ENCODE measurements at regions not wholly inside any gene's neighbourhood (a gene's known extent, or its start where the extent isn't known, plus 50 kb on each side); places are given as distances from the start of the nearest gene placed in this dataset.

DNA sequence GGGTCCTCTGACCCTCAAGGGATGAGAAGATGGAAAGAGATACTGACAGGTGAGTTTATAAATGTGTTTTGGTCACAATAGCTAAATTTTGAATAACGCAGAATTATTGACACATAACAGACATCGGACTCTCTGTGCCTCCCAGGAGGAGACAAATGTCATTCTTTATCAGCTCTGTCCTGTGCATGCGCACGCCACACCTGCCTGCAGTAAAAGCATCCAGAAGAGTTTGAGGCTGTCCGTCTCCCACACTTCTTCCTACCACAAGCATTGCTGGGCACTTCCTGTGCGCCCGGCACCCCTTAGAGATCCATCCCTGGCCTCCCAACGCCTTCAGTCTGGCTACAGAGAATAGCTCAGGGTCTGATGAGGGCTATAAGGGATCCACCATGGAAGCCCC lies 81.5 kb upstream of the CST7 start:
- peaks cover 5% of the 10 kb centered on the region for H3K4me1 Mint-ChIP-seq
- TF ChIP-seq, protein P1, sequence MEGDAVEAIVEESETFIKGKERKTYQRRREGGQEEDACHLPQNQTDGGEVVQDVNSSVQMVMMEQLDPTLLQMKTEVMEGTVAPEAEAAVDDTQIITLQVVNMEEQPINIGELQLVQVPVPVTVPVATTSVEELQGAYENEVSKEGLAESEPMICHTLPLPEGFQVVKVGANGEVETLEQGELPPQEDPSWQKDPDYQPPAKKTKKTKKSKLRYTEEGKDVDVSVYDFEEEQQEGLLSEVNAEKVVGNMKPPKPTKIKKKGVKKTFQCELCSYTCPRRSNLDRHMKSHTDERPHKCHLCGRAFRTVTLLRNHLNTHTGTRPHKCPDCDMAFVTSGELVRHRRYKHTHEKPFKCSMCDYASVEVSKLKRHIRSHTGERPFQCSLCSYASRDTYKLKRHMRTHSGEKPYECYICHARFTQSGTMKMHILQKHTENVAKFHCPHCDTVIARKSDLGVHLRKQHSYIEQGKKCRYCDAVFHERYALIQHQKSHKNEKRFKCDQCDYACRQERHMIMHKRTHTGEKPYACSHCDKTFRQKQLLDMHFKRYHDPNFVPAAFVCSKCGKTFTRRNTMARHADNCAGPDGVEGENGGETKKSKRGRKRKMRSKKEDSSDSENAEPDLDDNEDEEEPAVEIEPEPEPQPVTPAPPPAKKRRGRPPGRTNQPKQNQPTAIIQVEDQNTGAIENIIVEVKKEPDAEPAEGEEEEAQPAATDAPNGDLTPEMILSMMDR (conservative IDR thresholded peaks at IDR 0.05), result no peak
- no peak overlapping the region for H3K4me3 Mint-ChIP-seq
- H3K36me3 Mint-ChIP-seq (ENCODE audit: low read depth), result no peaks in the 10 kb centered on the region
- H3K27ac Mint-ChIP-seq (ENCODE audit: unreplicated experiment), result no peak overlapping the region
- no peaks in the 10 kb centered on the region for H3K27me3 Mint-ChIP-seq (ENCODE audit: low read depth)
- DNase-seq (ENCODE audit: low read depth, low spot score), result no peak
- H3K9me3 Mint-ChIP-seq, result peaks cover 17% of the 10 kb centered on the region

DNA sequence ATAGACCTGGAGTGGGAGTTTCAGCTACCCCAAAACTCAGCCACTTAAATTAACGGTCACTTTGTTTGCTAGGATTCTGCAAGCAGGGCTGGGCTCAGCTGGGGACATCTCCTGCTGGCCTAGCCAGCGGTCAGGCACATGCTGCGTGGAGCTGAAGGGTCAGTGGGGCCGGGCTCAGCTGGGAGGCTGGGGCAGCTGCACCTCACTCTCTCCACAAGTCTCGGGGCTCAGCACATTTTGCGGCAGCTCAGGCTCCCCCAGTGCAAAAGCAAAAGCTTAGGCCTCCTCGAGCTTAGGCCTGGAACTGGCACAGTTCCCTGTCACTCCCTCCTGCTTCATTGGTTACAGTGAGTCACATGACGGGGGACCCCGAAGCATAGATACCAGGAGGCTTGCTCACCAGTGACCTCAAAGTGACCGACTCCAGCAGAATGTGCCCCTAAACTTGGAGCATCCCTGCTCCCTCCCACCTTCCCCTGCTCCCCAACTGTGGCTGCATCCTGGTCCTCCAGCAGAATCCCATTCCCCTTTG lies 80.6 kb upstream of the CST7 start:
- no peak overlapping the region for H3K4me3 Mint-ChIP-seq
- H3K27ac Mint-ChIP-seq (ENCODE audit: unreplicated experiment), result no peak overlapping the region
- H3K27me3 Mint-ChIP-seq (ENCODE audit: low read depth), result no peaks in the 10 kb centered on the region
- H3K4me1 Mint-ChIP-seq, result peaks cover 5% of the 10 kb centered on the region
- H3K9me3 Mint-ChIP-seq, result peaks cover 17% of the 10 kb centered on the region
- H3K36me3 Mint-ChIP-seq (ENCODE audit: low read depth), result no peaks in the 10 kb centered on the region
- TF ChIP-seq, protein P1 (conservative IDR thresholded peaks at IDR 0.05), result no peak
- no peak for DNase-seq (ENCODE audit: low read depth, low spot score)

DNA sequence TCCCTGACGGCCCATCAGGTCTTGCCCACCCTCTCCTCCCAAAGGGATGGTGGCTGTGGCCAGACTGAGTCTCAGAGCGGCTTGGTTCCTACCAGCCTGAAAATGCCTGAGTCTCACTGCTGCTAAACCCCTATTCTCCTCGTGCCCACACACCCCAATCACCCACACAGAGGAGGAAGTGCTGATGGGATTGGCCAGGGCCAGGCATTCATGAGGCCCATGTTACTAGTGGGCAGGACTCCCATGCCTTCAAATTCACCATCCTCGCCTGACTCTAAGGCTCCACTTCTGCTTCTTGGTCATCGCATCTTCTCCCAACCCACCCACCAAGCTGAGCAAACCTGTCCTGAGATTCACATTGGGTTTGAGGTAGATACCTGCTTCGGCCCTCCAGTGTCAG lies 80.1 kb upstream of the CST7 start:
- H3K27ac Mint-ChIP-seq (ENCODE audit: unreplicated experiment), result no peak overlapping the region
- peaks cover 5% of the 10 kb centered on the region for H3K4me1 Mint-ChIP-seq
- DNase-seq (ENCODE audit: low read depth, low spot score), result no peak
- TF ChIP-seq, protein P1 (conservative IDR thresholded peaks at IDR 0.05), result no peak
- H3K36me3 Mint-ChIP-seq (ENCODE audit: low read depth), result no peaks in the 10 kb centered on the region
- no peaks in the 10 kb centered on the region for H3K27me3 Mint-ChIP-seq (ENCODE audit: low read depth)
- H3K4me3 Mint-ChIP-seq, result no peak overlapping the region
- peaks cover 13% of the 10 kb centered on the region for H3K9me3 Mint-ChIP-seq

DNA sequence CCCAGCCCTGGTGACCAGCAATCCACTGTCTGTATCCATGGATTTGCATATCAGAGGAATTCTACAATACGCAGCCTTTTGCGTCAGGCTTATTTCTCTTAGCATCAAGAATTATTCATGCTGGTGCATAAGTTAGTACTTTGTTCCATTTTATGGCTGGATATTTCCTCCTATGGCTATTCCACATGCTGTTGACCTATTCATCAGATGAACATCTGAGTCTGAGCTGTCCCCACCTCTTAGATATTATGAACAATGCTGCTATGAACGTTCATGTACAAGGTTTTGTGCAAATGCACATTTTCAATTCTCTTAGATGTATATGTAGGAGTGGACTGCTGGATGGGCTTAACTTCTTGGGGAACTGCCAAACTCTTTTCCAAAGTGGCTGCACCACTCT lies 79.0 kb upstream of the CST7 start:
- H3K4me3 Mint-ChIP-seq, result no peak overlapping the region
- no peak for DNase-seq (ENCODE audit: low read depth, low spot score)
- H3K27ac Mint-ChIP-seq (ENCODE audit: unreplicated experiment), result no peak overlapping the region
- no peaks in the 10 kb centered on the region for H3K27me3 Mint-ChIP-seq (ENCODE audit: low read depth)
- no peaks in the 10 kb centered on the region for H3K36me3 Mint-ChIP-seq (ENCODE audit: low read depth)
- peaks cover 5% of the 10 kb centered on the region for H3K4me1 Mint-ChIP-seq
- TF ChIP-seq, protein P1 (conservative IDR thresholded peaks at IDR 0.05), result no peak
- H3K9me3 Mint-ChIP-seq, result peaks cover 10% of the 10 kb centered on the region

DNA sequence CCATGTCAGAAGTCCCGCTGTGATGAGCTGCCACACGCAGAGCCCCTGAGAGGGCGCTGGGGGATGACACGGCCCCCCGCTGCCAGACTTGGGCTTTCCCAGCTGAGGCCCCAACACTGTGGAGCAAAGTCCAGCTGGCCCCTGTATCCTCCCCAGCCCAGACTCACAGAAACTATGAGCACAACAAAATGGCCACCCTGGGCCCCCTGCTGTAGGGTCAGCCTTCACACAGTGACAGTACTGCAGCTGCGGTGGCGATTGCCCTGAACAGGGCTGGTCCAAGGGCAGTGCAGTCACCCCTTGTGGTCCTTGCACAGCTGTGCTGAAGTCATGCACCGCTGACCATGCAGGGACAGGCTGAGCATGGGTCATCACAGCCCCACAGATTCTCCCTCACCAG lies 78.2 kb upstream of the CST7 start:
- TF ChIP-seq, protein P1 (conservative IDR thresholded peaks at IDR 0.05), result no peak
- Mint-ChIP-seq H3K27ac (ENCODE audit: unreplicated experiment) (no peak overlapping the region), H3K36me3 (ENCODE audit: low read depth) (no peaks in the 10 kb centered on the region), H3K4me1 (peaks cover 5% of the 10 kb centered on the region), H3K27me3 (ENCODE audit: low read depth) (no peaks in the 10 kb centered on the region), H3K4me3 (no peak overlapping the region), H3K9me3 (peaks cover 5% of the 10 kb centered on the region)
- no peak for DNase-seq (ENCODE audit: low read depth, low spot score)
